ENCODE measurements at regions not wholly inside any gene's neighbourhood (a gene's known extent, or its start where the extent isn't known, plus 50 kb on each side); places are given as distances from the start of the nearest gene placed in this dataset.
"Not testable (repeated sequence)": the region's sequence is repeated elsewhere in the genome, so short reads cannot be mapped to it uniquely, and the experiment has no call there.

GRCh38 chr6:166803471-166803870 lies 152.9 kb downstream of the RNASET2 start:
- no peak for ATAC-seq

- ATAC-seq = no peak
Measured at GRCh38 chr6:166802401-166802800, 153.9 kb downstream of the RNASET2 start.

- no peak for ATAC-seq
Measured at GRCh38 chr6:166800137-166800536, 156.2 kb downstream of the RNASET2 start.

- ATAC-seq = no peak
Measured at GRCh38 chr6:166798652-166799051, 157.7 kb downstream of the RNASET2 start.

- ATAC-seq = no peak
Measured at GRCh38 chr6:166796610-166797009, 159.7 kb downstream of the RNASET2 start.

- no peak for ATAC-seq
Measured at GRCh38 chr6:166795879-166796278, 160.5 kb downstream of the RNASET2 start.

GRCh38 chr6:166790808-166791207 lies 163.8 kb upstream of the RPS6KA2 start:
- not testable (repeated sequence) for ATAC-seq

GRCh38 chr6:166788846-166789529 lies 161.9 kb upstream of the RPS6KA2 start:
- not testable (repeated sequence) for ATAC-seq

- ATAC-seq = no peak
Measured at GRCh38 chr6:166786704-166787293, 159.7 kb upstream of the RPS6KA2 start.

GRCh38 chr6:166785131-166785530 lies 158.1 kb upstream of the RPS6KA2 start:
- ATAC-seq = no peak

GRCh38 chr6:166784691-166785090 lies 157.6 kb upstream of the RPS6KA2 start:
- no peak for ATAC-seq

- no peak for ATAC-seq
Measured at GRCh38 chr6:166782520-166782919, 155.5 kb upstream of the RPS6KA2 start.

- ATAC-seq = no peak
Measured at GRCh38 chr6:166781331-166781730, 154.3 kb upstream of the RPS6KA2 start.

- ATAC-seq = no peak
Measured at GRCh38 chr6:166779963-166780683, 153.1 kb upstream of the RPS6KA2 start.

GRCh38 chr6:166779381-166779780 lies 152.3 kb upstream of the RPS6KA2 start:
- no peak for ATAC-seq

- ATAC-seq = no peak
Measured at GRCh38 chr6:166778776-166779175, 151.7 kb upstream of the RPS6KA2 start.

GRCh38 chr6:166778046-166778445 lies 151.0 kb upstream of the RPS6KA2 start:
- ATAC-seq = no peak

GRCh38 chr6:166777096-166777630 lies 150.1 kb upstream of the RPS6KA2 start:
- no peak for ATAC-seq

- ATAC-seq = no peak
Measured at GRCh38 chr6:166776571-166776970, 149.5 kb upstream of the RPS6KA2 start.

GRCh38 chr6:166775923-166776220 lies 148.8 kb upstream of the RPS6KA2 start:
- ATAC-seq = no peak

GRCh38 chr6:166775180-166775922 lies 148.3 kb upstream of the RPS6KA2 start:
- ATAC-seq = peak; percentile 56 to 63

- no peak for ATAC-seq
Measured at GRCh38 chr6:166774770-166775169, 147.7 kb upstream of the RPS6KA2 start.

- ATAC-seq = no peak
Measured at GRCh38 chr6:166774292-166774691, 147.2 kb upstream of the RPS6KA2 start.

Measured in activated CD4-positive, CD25-positive, alpha-beta regulatory T cell treated with anti-CD3 and anti-CD28 coated beads, Interleukin-2, amount 50 U/mL, for 24 hours (primary cell).